Spleen (tissue), 11 donors: ENCODE measurements at regions not wholly inside any gene's neighbourhood (a gene's known extent, or its start where the extent isn't known, plus 50 kb on each side); places are given as distances from the start of the nearest gene placed in this dataset.

Experiments
- DNase-seq: peaks from one replicate; pipeline ENCODE4 v3.0.0-alpha.2; 2020
- H3K27ac ChIP-seq, 8 donors: fragments of 200-600 bp; sonication (generic) in 7 of 8; 1 replicate in 4 of 8; 2 replicates in 4 of 8; pipeline versions ENCODE4 v1.5.0 to v1.8.0; 2016 to 2021; ENCODE audit warnings: inconsistent platforms in 4 of 8, mild to moderate bottlenecking in 4 of 8, moderate library complexity in 1 of 8
- H3K27me3 ChIP-seq, 7 donors: fragments of 200-600 bp; sonication (generic) in 6 of 7; replicated peaks in 1 of 7; 1 replicate in 4 of 7; 2 replicates in 3 of 7; pipeline versions ENCODE4 v1.5.0 to v1.8.0; 2016 to 2021; ENCODE audit warnings: inconsistent platforms in 3 of 7, mild to moderate bottlenecking in 1 of 7
- H3K36me3 ChIP-seq, 6 donors: fragments of 200-600 bp; sonication (generic) in 5 of 6; 1 replicate in 4 of 6; 2 replicates in 2 of 6; pipeline versions ENCODE4 v1.5.0 to v1.8.0; 2016 to 2021; ENCODE audit warnings: inconsistent platforms in 2 of 6
- H3K4me1 ChIP-seq, 6 donors: fragments of 200-600 bp; sonication (generic) in 5 of 6; 1 replicate in 3 of 6; 2 replicates in 3 of 6; pipeline versions ENCODE4 v1.5.0 to v1.8.0; 2016 to 2021; ENCODE audit warnings: inconsistent platforms in 3 of 6
- H3K4me3 ChIP-seq, 8 donors: fragments of 200-600 bp; sonication (generic) in 7 of 8; 1 replicate in 4 of 8; 2 replicates in 4 of 8; pipeline versions ENCODE4 v1.5.0 to v1.8.0; 2016 to 2021; ENCODE audit warnings: inconsistent platforms in 4 of 8, mild to moderate bottlenecking in 4 of 8, moderate library complexity in 2 of 8
- H3K9me3 ChIP-seq, 8 donors: fragments of 200-600 bp; sonication (generic) in 7 of 8; 1 replicate in 4 of 8; 2 replicates in 4 of 8; pipeline versions ENCODE4 v1.5.0 to v1.8.0; 2016 to 2021; ENCODE audit warnings: inconsistent platforms in 4 of 8
- POLR2A ChIP-seq, 3 donors: fragments of 450-650 bp; IDR thresholded peaks; one replicate each; pipeline ENCODE4 v1.5.1; 2017; ENCODE audit warnings: antibody characterized with exemption in 3 of 3, mild to moderate bottlenecking in 1 of 3
- POLR2AphosphoS5 ChIP-seq, 3 donors: sonication (generic); formaldehyde crosslinking; IDR thresholded peaks; one replicate each; pipeline ENCODE4 v1.5.1; 2017; ENCODE audit warnings: antibody characterized with exemption in 3 of 3
- WGBS, 5 donors: extraction: QIAGEN DNeasy Blood & Tissue Kit in 3 of 5; methylation state at CpG; one replicate each; pipeline versions ENCODE4 v1.1.5 to v1.1.7; 2013 to 2018; 5-methylcytosine and 5-hydroxymethylcytosine counted together
- intact Hi-C: fragments of 100-400 bp; cut with DNase I; formaldehyde crosslinking; loops from one replicate; pipeline ENCODE4 v1.15.0; 2023; ENCODE audit warnings: low total_unique reads
- TF ChIP-seq, protein P1 (sequence below), 11 experiments: fragments of 200-600 bp in 7 of 11; fragments of 450-650 bp in 4 of 11; sonication (generic) in 4 of 11; IDR thresholded peaks in 8 of 11; conservative IDR thresholded peaks in 3 of 11; 1 replicate in 7 of 11; 2 replicates in 4 of 11; pipeline versions ENCODE4 v1.4.0 to v1.8.0; 2016 to 2021; ENCODE audit warnings: antibody characterized with exemption in 11 of 11, inconsistent platforms in 4 of 11, mild to moderate bottlenecking in 1 of 11
- donor health status: healthy with polysubstance abuse.
- donor health status: DM: no; HTN: no; CAD: no; lungs with moderate emphysema.
- donor health status: DM: no; HTN: no; CAD: no.
- donor health status: Bipolar disorder and iron deficiency.
- donor health status: healthy.
- donor health status: DM: no; HTN: no; CAD: no.
- donor health status: DM: yes; HTN: yes; CAD: no.

DNA sequence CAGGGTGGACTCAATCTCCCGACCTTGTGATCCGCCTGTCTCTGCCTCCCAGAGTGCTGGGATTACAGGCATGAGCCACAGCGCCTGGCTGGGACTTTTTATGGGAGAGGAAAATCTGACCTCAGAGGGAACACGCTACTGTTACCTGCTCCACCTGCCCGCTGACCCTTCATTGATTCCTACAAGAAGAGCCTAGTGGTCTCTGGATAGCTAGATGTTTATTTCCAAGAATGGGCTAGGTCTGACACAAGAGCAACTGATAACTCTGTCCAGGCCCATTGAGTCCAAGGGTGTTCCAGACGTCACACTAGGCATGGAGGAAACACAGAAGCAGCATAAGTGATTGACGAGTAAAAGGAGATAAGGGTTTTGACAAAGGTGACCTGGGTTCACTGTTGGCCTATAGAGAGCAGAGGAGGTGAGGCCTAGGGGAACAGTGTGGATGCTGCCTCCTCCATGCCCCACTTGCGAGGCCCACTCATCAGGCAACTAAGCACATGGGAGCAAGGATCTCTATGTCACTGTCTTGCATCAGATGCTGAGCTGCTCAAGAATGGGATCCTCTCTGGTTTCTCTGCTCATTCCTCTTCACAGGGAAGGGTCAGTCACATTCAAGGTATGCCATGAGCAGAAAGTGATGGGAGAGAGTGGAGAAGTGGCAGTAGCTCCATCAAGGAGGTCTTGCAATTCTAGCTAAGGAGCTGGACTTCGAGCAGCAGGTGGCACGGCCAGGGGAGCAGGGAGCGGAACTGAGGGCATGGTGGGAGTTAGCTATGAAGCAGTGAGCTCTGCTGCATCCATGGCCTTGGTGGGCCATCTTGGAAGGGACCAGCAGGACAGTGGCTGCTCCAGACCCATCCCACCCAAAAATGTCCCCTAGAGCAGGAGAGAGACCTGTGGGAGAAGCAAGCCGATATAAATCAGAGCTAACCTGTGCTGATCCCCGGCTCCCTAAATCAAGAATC lies 145.2 kb downstream of the WSCD1 start:
- Histone ChIP-seq H3K4me1 (no peaks in the 10 kb centered on the region), H3K9me3 (peaks cover 0 to 3% (median 0%) of the 10 kb centered on the region in 8 donors), H3K36me3 (no peaks in the 10 kb centered on the region), H3K27me3 (peaks cover 0 to 45% (median 0%) of the 10 kb centered on the region in 7 donors), H3K27ac (no peak overlapping the region), H3K4me3 (no peak overlapping the region)
- WGBS, 5 donors = 81 to 92% (median 91%) methylated on average over 13 of the region's 13 CpGs
- intact Hi-C loops = no loop called here
- TF ChIP-seq POLR2AphosphoS5 (IDR thresholded peaks at IDR 0.05) = no peak
- TF ChIP-seq, protein P1, sequence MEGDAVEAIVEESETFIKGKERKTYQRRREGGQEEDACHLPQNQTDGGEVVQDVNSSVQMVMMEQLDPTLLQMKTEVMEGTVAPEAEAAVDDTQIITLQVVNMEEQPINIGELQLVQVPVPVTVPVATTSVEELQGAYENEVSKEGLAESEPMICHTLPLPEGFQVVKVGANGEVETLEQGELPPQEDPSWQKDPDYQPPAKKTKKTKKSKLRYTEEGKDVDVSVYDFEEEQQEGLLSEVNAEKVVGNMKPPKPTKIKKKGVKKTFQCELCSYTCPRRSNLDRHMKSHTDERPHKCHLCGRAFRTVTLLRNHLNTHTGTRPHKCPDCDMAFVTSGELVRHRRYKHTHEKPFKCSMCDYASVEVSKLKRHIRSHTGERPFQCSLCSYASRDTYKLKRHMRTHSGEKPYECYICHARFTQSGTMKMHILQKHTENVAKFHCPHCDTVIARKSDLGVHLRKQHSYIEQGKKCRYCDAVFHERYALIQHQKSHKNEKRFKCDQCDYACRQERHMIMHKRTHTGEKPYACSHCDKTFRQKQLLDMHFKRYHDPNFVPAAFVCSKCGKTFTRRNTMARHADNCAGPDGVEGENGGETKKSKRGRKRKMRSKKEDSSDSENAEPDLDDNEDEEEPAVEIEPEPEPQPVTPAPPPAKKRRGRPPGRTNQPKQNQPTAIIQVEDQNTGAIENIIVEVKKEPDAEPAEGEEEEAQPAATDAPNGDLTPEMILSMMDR (IDR thresholded peaks at IDR 0.05 in 8 of 11, conservative IDR thresholded peaks at IDR 0.05 in 3 of 11) = no peak
- no peak for TF ChIP-seq POLR2A (IDR thresholded peaks at IDR 0.05)
- DNase-seq = no peak

DNA sequence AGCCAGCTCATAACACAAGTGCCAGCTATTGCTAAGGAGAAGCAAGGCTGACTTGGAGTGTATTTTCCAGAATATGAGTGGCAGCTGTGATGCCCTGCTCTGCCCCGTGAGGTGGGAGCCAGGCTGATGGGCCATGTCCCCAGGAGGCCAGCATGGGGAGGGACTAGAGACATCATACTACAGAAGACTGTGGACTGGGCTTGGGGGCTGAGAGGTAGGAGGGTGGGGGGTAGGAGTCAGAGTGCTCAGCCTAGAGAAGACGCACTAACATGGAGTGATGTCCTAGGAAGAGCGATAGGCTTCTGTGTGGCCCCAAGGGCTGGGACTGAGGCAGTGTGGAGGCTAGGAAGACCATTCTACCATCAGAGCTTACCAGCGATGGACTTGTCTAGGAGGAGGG lies 143.7 kb downstream of the WSCD1 start:
- 85 to 92% (median 89%) methylated on average over 4 of the region's 4 CpGs for WGBS, 5 donors
- TF ChIP-seq, protein P1 (IDR thresholded peaks at IDR 0.05 in 8 of 11, conservative IDR thresholded peaks at IDR 0.05 in 3 of 11) = no peak
- TF ChIP-seq POLR2A (IDR thresholded peaks at IDR 0.05) (no peak), POLR2AphosphoS5 (IDR thresholded peaks at IDR 0.05) (no peak)

DNA sequence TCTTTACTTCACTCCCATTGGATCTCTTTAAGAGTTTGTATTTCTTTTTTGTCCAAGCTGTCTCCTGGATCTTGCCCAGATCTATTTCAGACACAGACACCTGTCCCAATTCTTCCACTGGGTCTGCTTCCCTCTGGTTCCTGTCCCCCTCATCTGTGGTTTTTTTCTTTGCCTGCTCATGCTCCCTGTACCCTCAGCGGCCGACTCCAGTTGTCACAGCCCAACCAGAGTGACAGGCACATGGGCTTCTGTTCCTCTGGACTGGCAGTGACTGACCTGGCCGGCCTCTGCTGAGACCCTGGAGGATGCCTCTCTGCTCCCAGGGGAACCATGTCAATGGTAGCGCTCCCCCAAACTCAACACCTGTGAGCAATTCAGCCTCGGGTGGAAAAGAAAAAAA lies 142.6 kb downstream of the WSCD1 start:
- no peak overlapping the region for H3K27ac ChIP-seq
- WGBS, 5 donors = 73 to 89% (median 82%) methylated on average over 5 of the region's 5 CpGs
- H3K4me3 ChIP-seq = no peak overlapping the region
- H3K4me1 ChIP-seq = no peaks in the 10 kb centered on the region
- peaks cover 0 to 30% (median 0%) of the 10 kb centered on the region in 7 donors for H3K27me3 ChIP-seq
- no peaks in the 10 kb centered on the region for H3K9me3 ChIP-seq
- TF ChIP-seq POLR2A (IDR thresholded peaks at IDR 0.05) = no peak
- TF ChIP-seq POLR2AphosphoS5 (IDR thresholded peaks at IDR 0.05) = no peak
- TF ChIP-seq, protein P1 (IDR thresholded peaks at IDR 0.05 in 8 of 11, conservative IDR thresholded peaks at IDR 0.05 in 3 of 11) = no peak
- intact Hi-C loops = no loop called here
- H3K36me3 ChIP-seq = no peaks in the 10 kb centered on the region
- DNase-seq = no peak

More for the DNA sequence above, 143.7 kb downstream of the WSCD1 start:
- Histone ChIP-seq H3K27me3 (peaks cover 0 to 38% (median 0%) of the 10 kb centered on the region in 7 donors), H3K4me3 (no peak overlapping the region), H3K4me1 (no peaks in the 10 kb centered on the region), H3K27ac (no peak overlapping the region), H3K9me3 (no peaks in the 10 kb centered on the region), H3K36me3 (no peaks in the 10 kb centered on the region)
- DNase-seq = no peak
- intact Hi-C loops = no loop called here

DNA sequence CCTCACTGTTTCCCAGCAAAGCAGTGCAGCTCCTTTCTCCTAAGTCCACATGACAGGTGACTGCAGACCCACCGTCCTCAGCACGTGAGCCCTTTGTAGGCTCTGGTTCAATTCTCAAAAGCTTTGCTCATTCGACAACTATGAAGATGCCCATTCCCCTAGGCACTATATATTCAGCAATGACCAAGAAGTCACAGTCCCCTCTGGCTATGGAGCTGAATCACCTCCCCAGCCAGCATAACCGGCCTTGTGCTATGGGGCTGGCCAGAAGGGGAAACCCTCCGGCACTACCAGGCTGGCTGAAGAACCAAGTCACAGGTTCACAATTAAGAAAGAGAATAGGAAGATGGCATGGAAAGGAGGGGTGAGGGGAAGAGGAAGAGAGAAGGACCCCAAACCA lies 139.7 kb downstream of the WSCD1 start:
- Histone ChIP-seq H3K4me3 (no peak overlapping the region), H3K27me3 (peaks cover 0 to 25% (median 0%) of the 10 kb centered on the region in 7 donors), H3K9me3 (no peaks in the 10 kb centered on the region), H3K27ac (no peak overlapping the region), H3K36me3 (no peaks in the 10 kb centered on the region), H3K4me1 (no peaks in the 10 kb centered on the region)
- TF ChIP-seq POLR2A (IDR thresholded peaks at IDR 0.05) = no peak
- TF ChIP-seq POLR2AphosphoS5 (IDR thresholded peaks at IDR 0.05) = no peak
- TF ChIP-seq, protein P1 (IDR thresholded peaks at IDR 0.05 in 8 of 11, conservative IDR thresholded peaks at IDR 0.05 in 3 of 11) = no peak
- no peak for DNase-seq
- intact Hi-C loops = no loop called here
- WGBS, 5 donors = 80 to 97% (median 86%) methylated on average over 5 of the region's 5 CpGs
